Peyer's patch (tissue), 4 donors: ENCODE measurements at regions not wholly inside any gene's neighbourhood (a gene's known extent, or its start where the extent isn't known, plus 50 kb on each side); places are given as distances from the start of the nearest gene placed in this dataset.

Experiments
- DNase-seq, 3 donors: peaks; one replicate each; pipeline ENCODE4 v3.0.0-alpha.2; 2017 to 2019
- H3K27ac ChIP-seq, 4 donors: fragments of 200-600 bp; sonication (generic); one replicate each; pipeline ENCODE4 v1.5.1; 2016 to 2019
- H3K27me3 ChIP-seq, 2 donors: fragments of 200-600 bp; sonication (generic); one replicate each; pipeline ENCODE4 v1.5.1; 2019
- H3K36me3 ChIP-seq, 3 donors: fragments of 200-600 bp; sonication (generic); one replicate each; pipeline ENCODE4 v1.5.1; 2016 to 2019
- H3K4me1 ChIP-seq, 4 donors: fragments of 200-600 bp; sonication (generic); one replicate each; pipeline ENCODE4 v1.5.1; 2016 to 2019
- H3K4me3 ChIP-seq, 4 donors: fragments of 200-600 bp; sonication (generic); 1 replicate in 3 of 4; 2 replicates in 1 of 4; pipeline ENCODE4 v1.5.1; 2016 to 2019; ENCODE audit warnings: mild to moderate bottlenecking in 1 of 4
- H3K9me3 ChIP-seq, 4 donors: fragments of 200-600 bp; sonication (generic); one replicate each; pipeline ENCODE4 v1.5.1; 2016 to 2019; ENCODE audit warnings: mild to moderate bottlenecking in 1 of 4
- POLR2A ChIP-seq, 2 donors: fragments of 450-650 bp; IDR thresholded peaks; one replicate each; pipeline ENCODE4 v1.5.1; 2017; ENCODE audit warnings: antibody characterized with exemption in 2 of 2, mild to moderate bottlenecking in 2 of 2, moderate library complexity in 2 of 2
- TF ChIP-seq, protein P1 (sequence below), 6 experiments: fragments of 450-650 bp in 4 of 6; fragments of 200-600 bp in 2 of 6; sonication (generic) in 1 of 6; IDR thresholded peaks; one replicate each; pipeline ENCODE4 v1.5.1; 2017 to 2019; ENCODE audit warnings: antibody characterized with exemption in 6 of 6, mild to moderate bottlenecking in 3 of 6, moderate library complexity in 1 of 6

DNA sequence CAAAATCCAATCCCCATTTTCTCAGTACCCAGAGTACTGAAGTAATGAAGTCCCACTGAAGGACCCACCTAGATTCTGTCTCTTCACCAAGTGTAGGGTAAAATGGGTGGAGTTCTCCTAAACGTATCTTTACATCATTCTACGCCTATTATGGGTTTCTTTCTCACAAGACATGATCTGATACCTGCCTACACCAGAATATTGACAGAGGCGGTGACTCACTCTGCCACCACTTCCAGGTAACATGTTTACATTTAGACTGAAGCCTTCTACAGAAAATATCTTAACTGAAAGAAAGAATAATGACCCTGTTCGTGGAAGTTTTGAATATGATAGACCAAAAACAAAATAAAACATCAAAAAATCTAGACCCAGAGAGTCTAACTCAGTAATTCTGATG is 89.8 kb downstream of the BTG1 start:
- TF ChIP-seq POLR2A (IDR thresholded peaks at IDR 0.05), result no peak
- TF ChIP-seq, protein P1, sequence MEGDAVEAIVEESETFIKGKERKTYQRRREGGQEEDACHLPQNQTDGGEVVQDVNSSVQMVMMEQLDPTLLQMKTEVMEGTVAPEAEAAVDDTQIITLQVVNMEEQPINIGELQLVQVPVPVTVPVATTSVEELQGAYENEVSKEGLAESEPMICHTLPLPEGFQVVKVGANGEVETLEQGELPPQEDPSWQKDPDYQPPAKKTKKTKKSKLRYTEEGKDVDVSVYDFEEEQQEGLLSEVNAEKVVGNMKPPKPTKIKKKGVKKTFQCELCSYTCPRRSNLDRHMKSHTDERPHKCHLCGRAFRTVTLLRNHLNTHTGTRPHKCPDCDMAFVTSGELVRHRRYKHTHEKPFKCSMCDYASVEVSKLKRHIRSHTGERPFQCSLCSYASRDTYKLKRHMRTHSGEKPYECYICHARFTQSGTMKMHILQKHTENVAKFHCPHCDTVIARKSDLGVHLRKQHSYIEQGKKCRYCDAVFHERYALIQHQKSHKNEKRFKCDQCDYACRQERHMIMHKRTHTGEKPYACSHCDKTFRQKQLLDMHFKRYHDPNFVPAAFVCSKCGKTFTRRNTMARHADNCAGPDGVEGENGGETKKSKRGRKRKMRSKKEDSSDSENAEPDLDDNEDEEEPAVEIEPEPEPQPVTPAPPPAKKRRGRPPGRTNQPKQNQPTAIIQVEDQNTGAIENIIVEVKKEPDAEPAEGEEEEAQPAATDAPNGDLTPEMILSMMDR (IDR thresholded peaks at IDR 0.05), result no peak
- peak in 1 of 3 donors; percentile 79 for DNase-seq
- Histone ChIP-seq H3K9me3 (no peaks in the 10 kb centered on the region), H3K36me3 (no peaks in the 10 kb centered on the region), H3K27ac (peak overlapping the region in 2 of 4 donors; percentile 3 to 20), H3K27me3 (no peaks in the 10 kb centered on the region), H3K4me1 (no peaks in the 10 kb centered on the region), H3K4me3 (no peak overlapping the region)

DNA sequence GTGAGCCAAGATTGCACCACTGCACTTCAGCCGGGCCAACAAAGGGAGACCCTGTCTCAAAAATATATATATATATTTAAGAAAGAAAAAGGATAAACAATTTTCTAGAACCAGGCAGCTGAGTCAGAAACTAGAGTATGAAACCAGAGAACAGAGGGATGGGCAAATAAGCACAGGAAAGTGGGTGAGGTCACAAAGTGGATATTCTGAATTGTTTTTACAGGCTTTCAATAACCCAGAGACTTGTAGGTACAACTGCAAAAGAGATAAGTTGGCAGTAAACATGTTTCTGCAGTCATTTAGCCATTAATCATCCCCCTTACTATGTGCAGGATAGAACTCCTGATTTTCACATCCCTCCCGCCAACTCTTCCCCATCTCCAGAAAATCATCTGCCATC is 94.2 kb downstream of the BTG1 start:
- Histone ChIP-seq H3K27ac (no peak overlapping the region), H3K9me3 (no peaks in the 10 kb centered on the region), H3K4me3 (no peak overlapping the region), H3K4me1 (no peaks in the 10 kb centered on the region), H3K36me3 (no peaks in the 10 kb centered on the region), H3K27me3 (no peaks in the 10 kb centered on the region)
- no peak for DNase-seq
- TF ChIP-seq, protein P1 (IDR thresholded peaks at IDR 0.05), result no peak
- TF ChIP-seq POLR2A (IDR thresholded peaks at IDR 0.05), result no peak

DNA sequence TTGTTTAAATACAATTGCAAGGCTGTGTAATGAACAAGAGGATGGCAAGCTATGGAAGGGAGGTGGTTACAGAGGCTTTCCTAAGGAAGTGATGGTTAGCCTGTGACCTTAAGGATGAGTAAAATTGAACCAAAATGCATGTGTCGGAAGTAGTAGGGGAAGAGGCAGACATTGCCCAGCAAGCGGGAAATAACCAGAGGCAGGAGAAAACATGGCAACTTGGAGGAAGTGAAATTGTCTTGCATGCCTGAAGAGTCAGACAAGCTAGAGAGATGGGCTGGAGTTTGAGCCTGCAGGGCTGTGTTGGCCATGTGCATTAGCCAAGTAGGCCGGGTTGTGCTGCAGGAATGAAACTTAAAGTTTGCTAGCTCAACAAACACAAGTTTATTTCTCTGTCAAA is 96.2 kb downstream of the BTG1 start:
- no peaks in the 10 kb centered on the region for H3K27me3 ChIP-seq

DNA sequence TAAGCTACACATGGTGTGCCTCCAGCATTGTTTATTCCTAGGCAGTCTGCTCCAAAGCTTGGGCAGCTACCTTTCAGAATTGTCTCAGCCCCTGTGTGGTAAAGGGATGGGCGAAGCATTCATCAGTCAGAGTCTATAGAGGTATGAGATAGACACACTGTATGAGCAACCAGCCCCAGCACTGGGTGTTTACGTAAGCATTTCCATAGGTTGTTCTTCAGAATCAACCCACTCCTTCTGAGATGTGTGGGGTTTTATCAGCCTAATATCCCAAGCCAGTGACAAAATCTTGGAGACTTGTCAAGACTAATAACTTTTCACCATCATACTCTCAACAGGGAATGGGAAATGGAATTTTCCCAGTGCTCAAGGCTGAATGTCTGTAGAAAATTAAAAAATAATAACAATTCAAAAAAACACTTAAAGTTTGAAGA is 98.2 kb downstream of the BTG1 start:
- DNase-seq, result no peak
- TF ChIP-seq, protein P1 (IDR thresholded peaks at IDR 0.05), result no peak
- TF ChIP-seq POLR2A (IDR thresholded peaks at IDR 0.05), result no peak
- no peaks in the 10 kb centered on the region for H3K4me1 ChIP-seq
- no peaks in the 10 kb centered on the region for H3K36me3 ChIP-seq
- no peaks in the 10 kb centered on the region for H3K9me3 ChIP-seq
- peak overlapping the region in 2 of 4 donors; percentile 4 to 37 for H3K27ac ChIP-seq
- H3K4me3 ChIP-seq, result no peak overlapping the region
- no peaks in the 10 kb centered on the region for H3K27me3 ChIP-seq

More for the DNA sequence above, 96.2 kb downstream of the BTG1 start:
- H3K4me3 ChIP-seq, result no peak overlapping the region
- H3K4me1 ChIP-seq, result no peaks in the 10 kb centered on the region
- no peak overlapping the region for H3K27ac ChIP-seq
- no peaks in the 10 kb centered on the region for H3K36me3 ChIP-seq
- peak in 1 of 3 donors; percentile 44 for DNase-seq
- no peaks in the 10 kb centered on the region for H3K9me3 ChIP-seq
- TF ChIP-seq, protein P1 (IDR thresholded peaks at IDR 0.05), result no peak
- TF ChIP-seq POLR2A (IDR thresholded peaks at IDR 0.05), result no peak

DNA sequence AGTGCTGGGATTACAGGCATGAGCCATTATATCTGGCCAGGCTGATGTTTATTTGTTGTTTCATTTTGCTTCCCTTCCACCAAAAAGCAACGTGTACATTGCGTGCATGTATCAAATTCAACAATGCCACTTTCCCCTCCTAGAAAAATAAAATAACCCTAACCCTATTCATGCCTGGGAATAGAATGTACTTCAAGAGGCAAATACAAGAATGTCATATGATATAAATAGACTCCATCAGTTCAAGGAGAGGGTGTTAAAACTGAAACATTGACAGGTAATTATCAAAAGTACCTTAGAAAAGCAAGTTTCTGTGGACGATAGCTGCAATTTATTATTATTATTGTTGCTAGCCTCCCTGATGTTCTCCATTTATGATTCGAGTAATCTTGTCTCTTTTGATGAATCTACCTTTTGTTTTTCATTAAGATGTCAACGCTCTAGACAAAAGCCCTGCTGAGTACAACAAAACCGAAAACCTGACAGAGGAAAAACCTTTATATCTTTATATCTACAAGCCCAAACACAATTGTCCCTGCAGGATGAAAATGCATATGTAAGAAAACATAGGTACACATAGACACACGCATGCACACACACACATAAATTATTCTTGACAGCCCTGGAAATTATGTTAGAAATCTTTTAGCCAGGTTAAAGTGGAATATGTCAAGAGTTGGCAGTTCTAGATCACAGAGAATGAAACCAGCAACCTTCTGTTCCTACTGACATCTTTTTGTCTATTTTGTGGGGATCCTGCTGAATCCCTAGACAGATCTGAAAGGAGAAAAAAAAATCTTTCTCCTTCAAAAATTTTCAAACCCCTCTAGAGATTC is 98.9 kb downstream of the BTG1 start:
- no peak for TF ChIP-seq POLR2A (IDR thresholded peaks at IDR 0.05)
- TF ChIP-seq, protein P1 (IDR thresholded peaks at IDR 0.05), result no peak
- no peaks in the 10 kb centered on the region for H3K36me3 ChIP-seq
- H3K9me3 ChIP-seq, result no peaks in the 10 kb centered on the region
- peak overlapping the region in 2 of 4 donors; percentile 18 to 37 for H3K27ac ChIP-seq
- DNase-seq, result no peak
- H3K4me1 ChIP-seq, result no peaks in the 10 kb centered on the region
- H3K4me3 ChIP-seq, result no peak overlapping the region
- no peaks in the 10 kb centered on the region for H3K27me3 ChIP-seq
